ENCODE measurements at regions not wholly inside any gene's neighbourhood (a gene's known extent, or its start where the extent isn't known, plus 50 kb on each side); places are given as distances from the start of the nearest gene placed in this dataset.
"Not testable (repeated sequence)": the region's sequence is repeated elsewhere in the genome, so short reads cannot be mapped to it uniquely, and the experiment has no call there.

- DNase-seq: no peak
Observed at GRCh38 chr11:97048481-97048880, 658.7 kb downstream of the JRKL start.

- no peak for DNase-seq
Observed at GRCh38 chr11:97060184-97060583, 670.4 kb downstream of the JRKL start.

- no peak for DNase-seq
Observed at GRCh38 chr11:97069160-97069559, 679.3 kb downstream of the JRKL start.

GRCh38 chr11:97072420-97072819 is 682.6 kb downstream of the JRKL start:
- no peak for DNase-seq

GRCh38 chr11:97076666-97077065 is 686.9 kb downstream of the JRKL start:
- not testable (repeated sequence) for DNase-seq

- DNase-seq: no peak
Observed at GRCh38 chr11:97078443-97078842, 688.6 kb downstream of the JRKL start.

GRCh38 chr11:97079244-97079643 is 689.4 kb downstream of the JRKL start:
- DNase-seq: no peak

GRCh38 chr11:97087419-97087818 is 697.6 kb downstream of the JRKL start:
- DNase-seq: no peak

- no peak for DNase-seq
Observed at GRCh38 chr11:97092823-97093222, 703.0 kb downstream of the JRKL start.

GRCh38 chr11:97102180-97102579 is 712.4 kb downstream of the JRKL start:
- not testable (repeated sequence) for DNase-seq

GRCh38 chr11:97107604-97108003 is 717.8 kb downstream of the JRKL start:
- no peak for DNase-seq

GRCh38 chr11:97109078-97109477 is 719.3 kb downstream of the JRKL start:
- DNase-seq: no peak

GRCh38 chr11:97110376-97110775 is 720.6 kb downstream of the JRKL start:
- no peak for DNase-seq

- DNase-seq: no peak
Observed at GRCh38 chr11:97111559-97111958, 721.7 kb downstream of the JRKL start.

GRCh38 chr11:97118614-97119200 is 728.9 kb downstream of the JRKL start:
- DNase-seq: no peak

GRCh38 chr11:97123237-97123636 is 733.4 kb downstream of the JRKL start:
- no peak for DNase-seq

GRCh38 chr11:97136067-97136466 is 746.3 kb downstream of the JRKL start:
- no peak for DNase-seq

GRCh38 chr11:97140885-97141494 is 751.2 kb downstream of the JRKL start:
- DNase-seq: no peak

GRCh38 chr11:97143463-97143862 is 753.6 kb downstream of the JRKL start:
- no peak for DNase-seq

GRCh38 chr11:97149741-97150140 is 759.9 kb downstream of the JRKL start:
- DNase-seq: no peak

GRCh38 chr11:97157221-97157740 is 767.5 kb downstream of the JRKL start:
- no peak for DNase-seq

- no peak for DNase-seq
Observed at GRCh38 chr11:97158243-97158642, 768.4 kb downstream of the JRKL start.

GRCh38 chr11:97163631-97164191 is 773.9 kb downstream of the JRKL start:
- DNase-seq: no peak

Measured in hippocampal formation (tissue), 2 donors.